ENCODE measurements at regions not wholly inside any gene's neighbourhood (a gene's known extent, or its start where the extent isn't known, plus 50 kb on each side); places are given as distances from the start of the nearest gene placed in this dataset.

DNA sequence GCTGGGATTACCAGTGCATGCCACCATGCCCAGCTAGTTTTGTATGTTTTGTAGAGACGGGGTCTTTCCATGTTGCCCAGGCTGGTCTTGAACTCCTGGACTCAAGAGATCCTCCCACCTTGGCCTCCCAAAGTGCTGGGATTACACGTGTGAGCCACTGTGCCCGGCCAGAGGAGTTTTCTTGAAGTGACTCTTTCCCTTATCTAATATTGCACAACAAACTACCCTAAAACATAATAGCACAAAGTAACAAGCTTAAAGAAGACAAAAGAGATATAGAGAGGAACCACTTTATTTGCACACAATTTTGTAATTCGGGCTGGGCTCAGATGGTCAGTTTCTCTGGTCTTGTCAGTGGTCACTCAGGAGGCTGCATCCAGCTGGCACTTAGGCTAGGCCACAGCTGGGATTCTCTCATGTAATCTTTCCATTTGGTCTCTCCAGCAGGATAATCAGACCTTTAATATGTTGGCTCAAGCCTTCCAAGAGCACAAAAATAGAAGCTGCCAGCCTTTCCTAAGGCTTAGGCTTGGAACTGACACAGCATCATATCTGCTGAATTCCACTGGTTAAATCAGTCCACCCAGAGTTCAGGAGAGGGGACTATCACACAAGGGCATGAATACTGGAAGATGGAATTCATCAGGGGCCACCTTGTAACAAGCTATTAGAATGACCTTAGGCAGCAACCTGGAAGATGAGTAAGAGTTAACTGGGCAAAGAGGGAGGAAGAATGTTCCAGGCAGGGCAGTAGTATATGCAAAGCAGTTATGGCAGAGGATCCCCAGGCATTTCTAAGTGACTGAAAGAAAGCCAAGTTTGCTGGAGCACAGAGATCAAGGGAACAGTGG, 56.7 kb upstream of the PNRC1 start:
- peak in 3 of 5 donors; percentile 38 to 47 (median 40) for DNase-seq
- H3K4me3 ChIP-seq: no peak overlapping the region
- intact Hi-C loops (cut with DNase I): no loop called here
- TF ChIP-seq, protein P1, sequence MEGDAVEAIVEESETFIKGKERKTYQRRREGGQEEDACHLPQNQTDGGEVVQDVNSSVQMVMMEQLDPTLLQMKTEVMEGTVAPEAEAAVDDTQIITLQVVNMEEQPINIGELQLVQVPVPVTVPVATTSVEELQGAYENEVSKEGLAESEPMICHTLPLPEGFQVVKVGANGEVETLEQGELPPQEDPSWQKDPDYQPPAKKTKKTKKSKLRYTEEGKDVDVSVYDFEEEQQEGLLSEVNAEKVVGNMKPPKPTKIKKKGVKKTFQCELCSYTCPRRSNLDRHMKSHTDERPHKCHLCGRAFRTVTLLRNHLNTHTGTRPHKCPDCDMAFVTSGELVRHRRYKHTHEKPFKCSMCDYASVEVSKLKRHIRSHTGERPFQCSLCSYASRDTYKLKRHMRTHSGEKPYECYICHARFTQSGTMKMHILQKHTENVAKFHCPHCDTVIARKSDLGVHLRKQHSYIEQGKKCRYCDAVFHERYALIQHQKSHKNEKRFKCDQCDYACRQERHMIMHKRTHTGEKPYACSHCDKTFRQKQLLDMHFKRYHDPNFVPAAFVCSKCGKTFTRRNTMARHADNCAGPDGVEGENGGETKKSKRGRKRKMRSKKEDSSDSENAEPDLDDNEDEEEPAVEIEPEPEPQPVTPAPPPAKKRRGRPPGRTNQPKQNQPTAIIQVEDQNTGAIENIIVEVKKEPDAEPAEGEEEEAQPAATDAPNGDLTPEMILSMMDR (IDR thresholded peaks at IDR 0.05): no peak
- TF ChIP-seq POLR2A (IDR thresholded peaks at IDR 0.05): no peak
- TF ChIP-seq EP300 (IDR thresholded peaks at IDR 0.05): no peak
- 30 to 39% (median 38%) methylated on average over 4 of the region's 4 CpGs for WGBS, 3 donors
- no peaks in the 10 kb centered on the region for H3K9me3 ChIP-seq
- H3K36me3 ChIP-seq: no peaks in the 10 kb centered on the region
- H3K27me3 ChIP-seq: no peaks in the 10 kb centered on the region
- peak overlapping the region in 1 of 2 donors; percentile 31 for H3K27ac ChIP-seq
- H3K4me1 ChIP-seq (ENCODE audit: insufficient read depth): peaks cover 7% of the 10 kb centered on the region

DNA sequence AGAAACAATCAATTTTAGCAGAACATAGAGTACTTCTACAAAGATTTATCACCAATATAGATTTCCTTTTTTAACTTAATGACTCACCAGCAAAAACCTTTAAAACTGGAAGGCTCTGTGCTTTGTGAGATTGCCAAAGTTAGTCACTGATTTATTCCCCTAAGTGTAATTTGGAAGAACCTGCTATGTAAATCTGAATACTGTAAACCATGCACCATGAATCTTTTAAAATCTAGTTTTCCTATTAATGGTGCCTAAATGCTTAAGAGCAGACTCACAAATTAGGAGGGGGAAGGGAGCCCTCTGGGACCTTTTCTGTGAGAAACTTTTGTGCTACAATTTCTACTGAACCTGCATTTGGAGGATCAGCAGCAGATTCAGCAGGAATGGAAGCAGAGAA, 57.8 kb upstream of the PNRC1 start:
- Histone ChIP-seq H3K4me1 (ENCODE audit: insufficient read depth) (peaks cover 7% of the 10 kb centered on the region), H3K4me3 (no peak overlapping the region), H3K27ac (peak overlapping the region in 1 of 2 donors; percentile 27), H3K36me3 (no peaks in the 10 kb centered on the region), H3K27me3 (no peaks in the 10 kb centered on the region), H3K9me3 (no peaks in the 10 kb centered on the region)
- TF ChIP-seq EP300 (IDR thresholded peaks at IDR 0.05) (no peak), POLR2A (IDR thresholded peaks at IDR 0.05) (no peak)
- TF ChIP-seq, protein P1 (IDR thresholded peaks at IDR 0.05): no peak
- intact Hi-C loops (cut with DNase I): no loop called here
- DNase-seq: no peak

DNA sequence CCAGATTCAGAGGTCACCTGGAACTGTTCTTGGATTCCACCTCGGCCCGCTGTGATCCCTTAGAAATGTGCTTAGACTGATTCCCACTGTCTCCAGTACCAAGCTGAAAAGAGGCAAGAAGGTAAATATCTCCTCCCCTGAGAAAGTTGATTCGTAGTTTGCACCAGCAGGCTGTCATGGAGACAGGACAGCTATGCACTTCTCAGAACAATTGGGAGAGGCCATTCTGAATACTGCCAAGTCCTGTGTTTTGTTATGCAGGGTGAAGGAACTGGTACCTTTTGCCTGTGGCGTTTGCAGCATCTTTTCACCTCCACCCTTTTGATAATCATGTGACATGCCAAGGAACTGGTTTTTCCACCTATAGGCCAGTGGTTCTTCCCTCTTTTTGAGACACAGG, 58.2 kb upstream of the RNGTT start:
- 89 to 96% (median 92%) methylated on average over 4 of the region's 4 CpGs for WGBS, 3 donors
- Histone ChIP-seq H3K9me3 (no peaks in the 10 kb centered on the region), H3K27me3 (no peaks in the 10 kb centered on the region), H3K4me3 (no peak overlapping the region), H3K36me3 (no peaks in the 10 kb centered on the region), H3K4me1 (ENCODE audit: insufficient read depth) (peaks cover 7% of the 10 kb centered on the region), H3K27ac (no peak overlapping the region)
- TF ChIP-seq, protein P1 (IDR thresholded peaks at IDR 0.05): no peak
- TF ChIP-seq POLR2A (IDR thresholded peaks at IDR 0.05) (no peak), EP300 (IDR thresholded peaks at IDR 0.05) (no peak)
- no peak for DNase-seq
- intact Hi-C loops (cut with DNase I): no loop called here

DNA sequence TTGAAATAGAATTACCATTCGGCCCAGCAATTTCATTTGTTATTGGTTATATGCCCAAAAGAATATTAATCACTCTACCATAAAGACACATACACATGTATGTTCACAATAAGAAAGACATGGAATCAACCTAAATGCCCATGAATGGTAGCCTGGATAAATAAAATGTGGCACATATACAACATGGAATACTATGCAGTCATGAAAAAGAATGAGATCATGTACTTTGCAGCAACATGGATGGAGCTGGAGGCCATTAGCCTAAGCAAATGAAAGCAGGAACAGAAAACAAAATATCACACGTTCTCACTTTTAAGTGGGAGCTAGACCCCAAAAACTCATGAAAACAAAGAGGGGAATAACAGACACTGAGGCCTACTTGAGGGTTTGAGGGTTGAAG, 52.6 kb upstream of the RNGTT start:
- Histone ChIP-seq H3K4me1 (ENCODE audit: insufficient read depth) (no peaks in the 10 kb centered on the region), H3K27ac (no peak overlapping the region), H3K36me3 (no peaks in the 10 kb centered on the region), H3K9me3 (no peaks in the 10 kb centered on the region), H3K4me3 (no peak overlapping the region), H3K27me3 (no peaks in the 10 kb centered on the region)
- WGBS, 3 donors: 94 to 99% (median 96%) methylated on average over 2 of the region's 2 CpGs
- no peak for DNase-seq
- TF ChIP-seq, protein P1 (IDR thresholded peaks at IDR 0.05): no peak
- TF ChIP-seq EP300 (IDR thresholded peaks at IDR 0.05) (no peak), POLR2A (IDR thresholded peaks at IDR 0.05) (no peak)
- intact Hi-C loops (cut with DNase I): no loop called here

All from ovary (tissue), 7 donors.